HG03135 (cell line): ENCODE measurements at regions not wholly inside any gene's neighbourhood (a gene's known extent, or its start where the extent isn't known, plus 50 kb on each side); places are given as distances from the start of the nearest gene placed in this dataset.

Source experiments
- ATAC-seq: cut with Tn5 transposase; IDR thresholded peaks from one replicate; pipeline ENCODE4 v1.9.1; 2021; ENCODE audit warnings: mild to moderate bottlenecking, moderate library complexity; ENCODE audit not compliant: unreplicated experiment

DNA sequence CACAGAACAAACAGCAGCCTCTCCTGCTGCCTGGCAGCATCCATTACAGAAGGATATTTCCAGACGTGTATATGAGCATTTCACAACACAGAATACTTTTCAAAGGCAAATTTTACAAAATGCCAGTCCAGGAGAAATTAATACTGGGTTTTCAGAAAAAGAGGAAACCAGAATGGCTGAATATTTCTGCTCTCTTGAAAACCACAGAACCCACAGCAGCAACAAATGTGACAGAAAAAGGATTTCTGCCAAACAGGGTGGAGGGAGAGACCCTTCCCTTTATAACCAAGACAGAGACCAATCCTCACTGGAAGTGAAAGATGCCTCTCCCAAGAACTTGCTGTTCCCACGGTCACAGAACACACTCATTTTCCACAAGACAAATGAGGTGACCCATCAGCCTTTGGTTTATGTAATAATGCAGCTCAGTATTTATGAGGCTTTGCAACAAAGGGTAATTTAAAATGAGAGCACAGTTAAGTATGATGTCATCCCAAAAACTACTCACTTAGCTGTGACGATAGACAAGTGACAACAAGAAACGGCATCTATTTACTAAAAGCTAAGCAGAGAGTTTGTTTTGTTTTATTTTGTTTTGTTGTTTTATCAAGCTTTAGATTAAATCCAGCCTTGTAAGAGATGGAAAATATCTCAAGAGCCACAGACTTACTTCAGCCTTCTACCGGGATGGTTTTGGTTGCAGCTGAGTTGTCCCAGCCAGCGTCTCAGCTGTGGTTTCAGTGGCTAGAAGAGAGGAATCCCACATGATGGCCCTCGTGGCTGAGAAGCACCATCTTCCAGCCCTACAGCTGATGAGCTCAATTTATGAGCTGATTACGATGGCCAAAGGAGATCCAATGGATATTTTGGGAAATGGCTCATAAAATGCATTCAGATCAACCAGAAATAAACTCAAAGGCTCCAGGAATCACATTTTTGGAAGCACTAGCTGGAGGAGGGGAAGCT, 249.3 kb upstream of the AGAP1 start:
- ATAC-seq = no peak

DNA sequence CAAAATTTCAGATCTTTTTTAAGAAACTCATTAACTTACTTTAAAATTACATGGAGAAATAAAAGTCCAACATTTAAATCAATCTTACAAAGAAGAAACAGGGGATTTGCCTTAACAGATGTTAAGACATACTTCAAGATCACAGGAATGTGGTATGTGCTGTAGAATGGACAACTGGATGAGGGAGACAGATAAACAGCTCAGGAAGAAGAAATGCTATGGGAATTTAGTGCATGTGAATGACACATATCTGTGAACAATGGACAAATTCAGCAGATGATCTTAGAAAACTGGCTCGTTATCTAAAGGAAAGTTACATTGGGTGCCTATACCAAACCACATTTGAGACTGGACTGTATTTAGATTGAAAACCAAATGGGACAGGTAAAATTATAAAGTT, 246.8 kb upstream of the AGAP1 start:
- no peak for ATAC-seq

DNA sequence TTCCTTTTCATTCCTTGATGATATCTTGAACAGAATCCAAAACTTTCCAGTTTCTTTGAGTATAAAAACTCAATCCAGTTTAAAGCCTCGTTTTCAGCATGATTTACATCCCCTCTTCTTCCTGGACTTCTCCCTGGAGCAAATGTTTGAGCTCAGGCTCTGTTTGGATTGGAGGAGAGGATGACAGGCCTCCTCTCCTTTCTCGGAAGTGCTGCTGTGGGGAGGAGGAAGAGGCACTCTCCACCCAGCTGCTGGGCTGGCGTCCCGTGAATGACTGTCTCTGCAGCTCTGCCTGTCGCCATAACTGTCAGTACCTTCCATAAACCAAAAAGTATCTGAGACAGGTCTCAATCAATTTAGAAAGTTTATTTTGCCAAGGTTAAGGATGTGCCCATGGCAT, 238.2 kb upstream of the AGAP1 start:
- no peak for ATAC-seq

DNA sequence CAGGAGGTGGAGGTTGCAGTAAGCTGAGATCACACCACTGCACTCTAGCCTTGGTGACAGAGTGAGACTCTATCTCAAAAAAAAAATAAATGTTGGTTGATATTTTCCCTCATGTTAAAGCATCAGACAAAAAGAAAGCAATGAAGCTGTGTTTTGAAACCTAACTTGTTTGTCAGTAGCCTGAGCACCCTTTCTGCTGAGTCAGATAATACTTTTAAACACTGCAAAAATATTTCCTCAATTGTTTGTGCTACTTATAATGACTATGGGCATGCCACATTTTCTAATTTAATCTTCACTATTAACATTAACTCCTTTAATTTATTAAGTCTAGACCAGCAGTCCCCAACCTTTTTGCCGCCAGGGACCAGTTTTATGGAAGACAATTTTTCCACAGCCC, 236.3 kb upstream of the AGAP1 start:
- no peak for ATAC-seq

DNA sequence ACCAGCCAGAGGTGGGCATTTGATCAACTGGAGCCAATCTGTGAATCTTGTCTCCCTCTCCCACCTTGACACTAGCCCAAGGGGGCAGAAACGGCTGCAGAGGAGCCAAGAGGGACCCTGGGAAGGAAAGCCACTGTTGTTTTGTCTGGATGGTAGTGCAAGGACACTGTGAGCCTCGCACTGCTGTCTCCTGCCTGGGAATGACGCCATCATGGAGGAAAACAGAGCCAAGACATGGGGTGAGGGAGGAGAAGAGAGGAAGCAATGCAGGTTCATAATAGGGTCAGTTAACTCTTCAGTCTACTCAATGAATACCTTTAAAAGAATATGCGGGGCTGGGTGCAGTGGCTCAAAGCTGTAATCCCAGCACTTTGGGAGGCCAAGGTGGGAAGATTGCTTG, 231.1 kb upstream of the AGAP1 start:
- no peak for ATAC-seq

DNA sequence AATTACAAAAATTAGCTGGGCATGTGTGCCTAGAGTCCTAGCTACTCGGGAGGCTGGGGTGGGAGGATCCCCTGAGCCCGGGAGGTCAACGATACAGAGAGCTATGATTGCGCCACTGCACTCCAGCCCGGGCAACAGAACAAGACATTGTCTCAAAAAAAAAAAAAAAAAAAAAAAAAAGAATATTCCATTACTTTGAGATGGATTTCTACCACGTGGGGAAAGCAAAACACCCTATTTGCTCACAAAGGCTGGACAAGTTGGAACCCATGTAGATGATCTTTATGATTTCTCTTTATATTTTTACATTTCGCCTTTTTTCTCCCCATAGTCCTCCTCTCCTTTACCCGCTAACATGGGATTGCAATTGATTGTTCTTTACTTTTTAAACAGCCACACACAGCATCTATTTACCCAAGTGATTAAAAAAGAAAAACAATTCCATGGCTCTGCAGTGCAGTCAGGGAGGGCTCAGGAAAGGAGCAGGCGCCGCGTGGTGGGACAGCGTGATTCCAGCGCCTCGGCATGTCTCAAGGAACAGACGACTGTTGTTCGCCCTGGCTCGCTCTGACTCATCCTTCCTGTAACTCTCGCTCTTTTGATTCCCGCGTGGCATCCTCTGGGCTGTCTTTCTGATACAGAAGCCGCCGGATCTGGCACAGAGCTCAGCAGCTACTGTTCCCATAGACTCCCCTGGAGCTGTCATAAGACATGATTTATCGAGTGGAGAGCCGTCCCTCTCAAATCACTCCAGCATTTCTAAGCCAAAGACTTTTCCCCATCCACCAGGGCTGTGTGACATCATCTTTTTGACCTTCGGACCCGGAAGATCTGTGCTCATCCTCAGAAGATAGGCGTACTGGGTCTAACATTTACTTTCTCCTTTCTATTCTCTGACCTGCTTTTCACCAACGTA, 230.4 kb upstream of the AGAP1 start:
- no peak for ATAC-seq

DNA sequence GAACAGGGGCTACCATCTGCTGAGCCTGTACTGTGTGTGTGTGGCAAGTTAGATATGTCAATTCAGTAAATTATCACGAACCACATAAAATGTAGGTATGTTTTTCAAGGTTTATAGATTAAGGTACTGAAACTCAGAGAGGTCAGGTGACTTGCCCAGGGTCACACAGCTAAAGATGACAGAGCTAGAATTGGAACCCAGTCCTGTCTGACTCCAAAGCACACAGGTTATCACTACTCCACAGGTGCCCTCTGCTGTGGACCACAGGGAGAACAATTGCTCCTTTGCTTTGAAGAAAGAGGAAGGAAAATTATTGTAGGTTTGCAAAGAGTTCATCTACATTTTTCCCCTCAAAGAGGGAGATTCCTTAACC, 229.7 kb upstream of the AGAP1 start:
- no peak for ATAC-seq

DNA sequence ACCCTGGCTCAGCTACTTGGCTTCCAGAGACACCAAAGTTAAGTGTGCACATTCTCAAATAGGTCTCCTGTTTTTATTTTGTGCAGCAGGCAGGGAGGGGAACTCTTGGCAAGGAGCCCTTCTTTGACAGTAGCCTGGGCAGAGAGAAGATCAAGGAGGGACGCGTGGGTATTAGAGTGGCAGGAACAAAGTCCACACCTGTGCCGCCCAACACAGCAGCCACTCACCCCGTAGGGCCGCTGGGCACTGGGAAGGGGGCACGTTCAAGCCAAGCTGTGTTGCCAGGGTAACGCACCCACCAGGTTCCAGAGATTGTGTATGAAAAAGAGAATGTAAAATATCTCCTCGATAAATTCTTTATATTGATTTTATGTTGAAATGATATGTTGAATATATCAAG, 229.3 kb upstream of the AGAP1 start:
- no peak for ATAC-seq

DNA sequence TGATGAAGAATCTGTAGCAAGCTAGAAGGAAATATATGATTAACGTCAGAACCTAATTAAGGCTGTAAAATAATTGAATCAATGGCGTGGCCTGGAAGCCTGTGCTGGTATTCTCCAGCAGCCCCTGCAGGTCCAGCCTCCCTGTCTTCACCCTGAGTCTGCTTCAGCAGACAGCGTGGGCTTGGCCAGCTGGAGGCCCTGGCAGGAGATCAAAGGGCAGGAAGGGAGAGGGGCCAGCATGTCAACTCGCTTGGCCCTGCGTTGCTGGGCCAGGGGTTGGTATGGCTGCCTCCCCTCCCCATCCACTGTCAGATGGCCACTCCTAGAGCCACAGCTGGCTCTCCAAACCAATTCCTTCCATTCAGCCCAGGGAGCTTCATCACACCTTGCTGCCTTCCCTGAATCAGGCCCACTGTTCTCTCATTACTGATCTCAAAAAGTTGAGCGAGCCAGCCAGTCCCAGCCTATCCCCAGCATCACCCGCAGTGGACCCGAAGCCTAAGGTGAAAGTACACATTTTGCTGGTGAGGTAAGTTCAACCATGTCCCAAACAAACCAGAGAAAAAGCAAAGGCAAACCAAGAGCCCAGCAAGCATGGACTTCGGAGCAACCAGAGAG, 228.4 kb upstream of the AGAP1 start:
- no peak for ATAC-seq

DNA sequence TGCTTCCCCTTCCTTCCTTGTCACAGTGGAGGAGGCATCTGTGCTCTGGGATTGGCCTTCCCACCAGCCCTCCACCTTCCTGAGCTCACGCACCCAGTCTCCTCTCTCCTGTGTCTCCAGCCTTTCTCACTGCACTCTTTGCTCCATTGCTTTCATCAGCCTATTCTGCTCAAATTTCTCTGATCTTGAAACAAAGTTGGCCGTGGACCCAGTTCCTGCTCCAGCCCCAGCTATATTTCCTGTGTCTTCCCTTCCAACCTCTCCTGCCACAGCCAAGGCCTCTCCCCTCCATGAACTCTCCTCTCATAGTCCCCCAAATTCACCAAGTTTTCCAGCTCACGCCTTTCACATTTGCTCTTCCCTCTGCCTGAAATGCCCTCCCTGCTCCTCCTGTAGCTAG, 226.6 kb upstream of the AGAP1 start:
- ATAC-seq = no peak

DNA sequence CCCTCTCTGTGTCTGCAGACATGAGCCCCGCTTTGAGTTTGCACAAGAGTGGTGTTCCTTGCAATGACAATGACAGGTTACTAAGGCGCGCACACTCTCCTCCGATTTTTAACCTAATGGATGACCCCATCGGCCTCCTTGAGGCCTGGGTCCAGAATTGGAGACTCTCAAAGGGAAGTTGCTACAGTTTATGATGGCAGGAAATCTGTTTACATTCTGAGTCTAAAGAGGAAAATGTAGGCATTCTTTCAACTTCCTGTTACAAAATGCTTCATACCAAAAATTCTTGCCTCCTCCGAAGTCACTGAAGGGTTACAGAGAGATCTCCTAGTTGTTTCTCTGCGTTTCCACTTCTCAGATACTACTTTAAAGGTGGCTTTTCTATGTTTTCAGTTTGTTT, 225.3 kb upstream of the AGAP1 start:
- no peak for ATAC-seq

DNA sequence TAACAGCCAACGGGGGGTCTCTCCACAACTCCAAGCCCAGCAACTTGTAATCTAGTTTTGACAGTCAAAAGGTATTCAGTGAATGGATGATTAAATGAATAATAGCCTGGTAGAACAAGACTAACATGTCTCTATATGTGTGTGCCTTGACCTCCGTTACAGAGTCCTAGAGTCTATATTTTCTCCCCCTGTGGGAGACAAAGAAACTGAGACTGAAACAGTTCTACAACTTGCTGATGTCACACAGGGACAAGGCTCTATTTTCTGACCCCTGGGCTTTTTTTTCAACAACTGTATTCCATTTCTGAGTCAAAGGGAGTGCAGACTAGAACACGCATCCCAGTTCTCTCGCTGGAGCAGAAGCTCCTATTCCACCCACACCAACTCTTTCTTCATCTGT, 223.6 kb upstream of the AGAP1 start:
- no peak for ATAC-seq

DNA sequence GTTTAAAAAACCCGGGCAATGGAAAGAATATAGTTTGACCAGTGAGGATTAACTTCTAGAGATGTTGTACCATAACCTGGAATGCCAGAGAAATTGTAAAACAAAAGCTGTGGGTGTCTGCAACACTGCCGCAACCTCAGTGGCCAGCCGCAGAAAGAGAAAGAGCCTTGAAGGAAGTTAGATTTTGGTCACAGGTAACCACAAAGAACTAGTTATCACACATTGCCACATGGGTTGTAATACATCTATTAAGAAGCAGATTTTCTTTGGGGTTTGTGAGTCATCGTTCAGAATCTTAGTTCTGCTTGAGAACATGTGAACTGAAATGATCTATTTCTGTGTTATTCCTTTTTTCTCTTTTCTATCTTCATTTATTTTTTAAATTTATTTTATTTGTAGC, 222.9 kb upstream of the AGAP1 start:
- ATAC-seq = peak; percentile 82

DNA sequence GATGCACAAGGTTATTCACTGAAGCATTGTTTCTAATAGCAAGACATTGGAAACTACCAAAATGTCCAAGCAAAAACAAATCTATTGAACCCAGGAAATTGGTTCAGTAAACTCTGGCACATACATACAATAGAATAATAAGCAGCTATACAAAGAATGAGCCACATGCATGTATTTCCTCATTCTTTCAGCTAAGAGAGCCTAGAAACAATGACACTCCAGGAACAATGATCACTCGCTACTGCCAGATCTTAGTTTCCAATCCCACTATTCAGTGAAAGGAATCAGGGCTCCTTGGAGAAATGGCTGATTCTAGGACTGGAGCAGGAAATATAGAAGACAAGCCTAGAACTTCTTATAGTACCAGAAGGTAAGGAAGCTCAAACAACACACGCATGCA, 221.9 kb upstream of the AGAP1 start:
- no peak for ATAC-seq

DNA sequence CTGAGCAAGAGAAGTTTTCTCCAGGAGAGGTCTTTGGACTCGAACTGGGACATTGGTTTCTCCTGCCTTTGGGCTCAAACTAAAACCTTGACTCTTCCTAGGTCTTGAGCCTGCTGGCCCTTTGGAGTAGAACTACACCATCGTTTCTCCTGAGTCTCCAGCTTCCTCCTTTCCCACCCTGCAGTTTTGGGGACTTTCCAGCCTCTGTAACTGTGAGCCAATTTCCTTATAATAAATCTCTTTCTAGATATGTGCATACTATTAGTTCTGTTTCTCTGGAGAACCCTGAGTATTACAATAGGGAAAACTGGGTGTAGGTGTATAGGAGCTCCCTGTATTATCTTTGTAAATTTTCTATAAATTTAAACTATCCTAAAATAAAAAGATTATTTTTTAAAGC, 219.8 kb upstream of the AGAP1 start:
- no peak for ATAC-seq

DNA sequence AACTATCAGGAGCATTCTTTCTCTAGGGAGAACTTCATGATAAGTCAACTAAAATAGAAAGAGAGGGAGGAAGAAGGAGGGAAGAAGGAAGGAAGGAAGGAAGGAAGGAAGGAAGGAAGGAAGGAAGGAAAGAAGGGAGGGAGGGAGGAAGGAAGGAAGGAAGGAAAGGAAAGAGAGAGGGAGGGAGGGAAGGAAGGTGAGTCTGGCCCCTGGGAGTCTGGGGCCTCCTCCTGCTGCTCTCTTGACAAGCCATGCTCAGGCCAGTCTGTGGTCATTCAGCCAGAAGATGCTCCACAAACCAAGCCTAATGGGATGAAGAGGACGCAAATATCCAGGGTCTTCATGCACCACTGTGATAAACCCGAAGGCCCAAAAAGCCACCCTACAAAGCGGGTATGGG, 216.4 kb upstream of the AGAP1 start:
- ATAC-seq = no peak

DNA sequence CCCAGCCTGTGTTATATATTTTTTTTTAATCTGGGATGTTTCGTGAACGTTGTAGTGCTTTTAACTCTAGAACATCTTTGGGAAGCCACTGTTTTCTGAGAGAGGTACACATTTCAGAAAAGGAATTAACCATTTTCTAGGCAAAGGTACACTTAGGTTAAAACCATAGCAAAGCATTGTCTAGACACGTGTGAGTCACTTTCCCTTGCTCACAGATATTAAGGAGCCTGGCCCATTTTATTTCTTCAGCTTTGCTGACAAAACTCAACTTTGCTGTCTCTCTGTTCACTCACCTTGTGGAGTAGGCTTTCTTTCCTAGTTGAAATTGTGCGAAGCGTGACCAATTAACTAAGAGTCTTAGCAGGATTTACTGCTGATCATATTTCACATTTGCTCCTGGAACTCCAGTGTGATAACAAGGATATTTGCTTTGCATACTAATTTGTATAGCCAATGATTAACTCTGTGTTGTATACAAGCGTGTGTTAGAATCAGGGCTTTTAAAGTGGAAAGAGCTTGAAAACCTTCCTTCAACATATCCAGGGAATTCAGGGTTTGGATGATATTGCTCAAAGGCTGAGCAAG, 215.0 kb upstream of the AGAP1 start:
- no peak for ATAC-seq

DNA sequence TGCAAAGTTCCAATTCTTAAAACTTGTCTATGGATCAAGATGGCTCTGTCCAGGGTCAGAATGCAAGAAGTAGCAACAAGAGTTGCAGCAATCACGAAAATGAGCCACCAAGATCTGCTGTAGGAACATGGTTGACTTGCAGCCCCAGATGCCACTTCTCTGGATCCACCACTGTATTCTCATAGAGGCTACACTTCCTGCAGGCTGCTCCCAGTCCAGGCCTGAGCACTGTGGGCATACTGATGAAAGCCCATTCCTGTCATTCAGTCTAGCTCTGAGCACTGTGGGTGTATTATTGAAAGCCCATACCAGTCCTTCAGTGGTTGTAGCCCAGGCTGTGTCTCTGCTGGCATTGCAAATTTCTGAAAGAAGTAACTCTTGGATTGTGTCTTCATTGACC, 213.9 kb upstream of the AGAP1 start:
- ATAC-seq = no peak

DNA sequence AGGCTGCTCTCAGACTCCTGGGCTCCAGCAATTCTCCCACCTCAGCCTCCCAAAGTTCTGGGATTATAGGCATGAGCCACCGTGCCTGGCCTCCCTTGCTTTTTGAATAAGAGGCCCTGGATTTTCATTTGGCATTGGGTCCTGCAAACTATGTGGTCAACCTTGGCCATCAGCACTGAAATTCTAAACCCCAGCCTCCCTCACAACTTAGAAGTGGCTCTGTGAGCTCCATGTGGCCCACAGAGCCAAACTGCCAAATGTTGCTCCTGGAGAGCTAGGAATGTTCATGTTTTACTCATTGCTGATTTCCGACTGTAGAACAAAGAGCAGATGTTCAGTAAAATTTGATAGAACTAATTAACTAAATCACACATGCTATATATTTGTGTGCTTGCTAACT, 210.6 kb upstream of the AGAP1 start:
- ATAC-seq = no peak

DNA sequence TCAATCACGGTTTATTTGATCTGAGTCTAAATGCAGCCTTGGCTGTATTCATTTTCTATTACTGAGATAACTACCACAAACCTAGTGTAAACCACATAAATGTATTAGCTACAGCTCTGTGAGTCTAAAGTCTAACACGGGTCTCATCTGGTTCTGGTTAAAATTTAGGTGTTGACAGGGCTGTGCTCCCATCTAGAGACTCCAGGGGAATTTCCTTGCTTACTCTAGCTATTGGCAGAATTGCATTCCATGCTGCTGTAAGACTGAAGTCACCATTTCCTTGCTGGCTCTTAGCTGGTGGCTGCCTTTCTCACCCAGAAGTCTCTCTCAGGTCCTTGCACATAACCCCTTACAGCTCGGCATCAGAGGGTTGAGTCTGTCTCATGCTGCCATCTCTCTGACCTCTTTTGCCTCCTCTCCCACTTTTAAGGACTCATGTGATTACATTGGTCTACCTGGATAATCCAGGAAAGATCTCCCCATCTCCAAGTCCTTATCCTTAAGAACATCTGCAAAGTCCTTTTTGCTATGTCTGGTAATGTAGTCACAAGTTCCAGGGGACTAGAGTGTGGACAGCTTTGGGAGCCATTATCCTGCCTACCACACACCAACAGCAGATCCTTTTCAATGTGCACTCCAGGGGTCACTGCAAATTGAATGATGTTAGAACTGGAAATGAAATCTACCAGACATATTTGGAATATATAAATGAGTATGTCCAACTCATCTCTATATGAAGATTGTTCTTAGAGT, 207.0 kb upstream of the AGAP1 start:
- ATAC-seq = no peak

DNA sequence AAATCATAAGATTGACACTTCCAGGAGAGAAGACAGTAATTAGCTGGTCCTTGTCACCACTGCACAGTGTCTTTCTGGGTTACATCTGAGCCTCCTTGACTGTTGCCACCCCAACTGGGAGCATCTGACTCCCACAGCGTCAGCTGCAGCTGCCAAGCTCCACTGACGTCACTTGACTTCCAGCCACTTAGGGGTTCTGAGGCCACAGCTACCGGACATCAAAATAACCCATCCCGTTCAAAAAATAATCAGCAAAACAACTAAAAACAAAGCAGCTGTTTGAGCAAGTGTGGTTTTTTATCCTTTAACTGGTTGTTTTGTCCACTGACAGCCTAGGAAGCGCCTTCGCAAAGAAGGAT, 206.5 kb upstream of the AGAP1 start:
- ATAC-seq = no peak
